Liver (tissue), 8 donors: ENCODE measurements at regions not wholly inside any gene's neighbourhood (a gene's known extent, or its start where the extent isn't known, plus 50 kb on each side); places are given as distances from the start of the nearest gene placed in this dataset.

Experiments
- DNase-seq: peaks from one replicate; pipeline ENCODE4 v3.0.0-alpha.2; 2017; ENCODE audit warnings: low spot score
- H3K27ac ChIP-seq, 2 donors: one replicate each; pipeline ENCODE4 v1.7.0; 2013; ENCODE audit warnings: inconsistent platforms in 2 of 2, low read length in 2 of 2, control low read depth in 1 of 2, low read depth in 1 of 2, mild to moderate bottlenecking in 1 of 2
- H3K27me3 ChIP-seq, 4 donors: one replicate each; pipeline versions ENCODE4 v1.6.1 to v1.7.0; 2013; ENCODE audit warnings: low read length in 3 of 4, inconsistent platforms in 1 of 4, mild to moderate bottlenecking in 1 of 4, moderate library complexity in 1 of 4; ENCODE audit not compliant: control insufficient read depth in 4 of 4, insufficient read depth in 4 of 4
- H3K36me3 ChIP-seq, 4 donors: one replicate each; pipeline versions ENCODE4 v1.6.1 to v1.7.0; 2013; ENCODE audit warnings: low read length in 3 of 4, mild to moderate bottlenecking in 3 of 4, low read depth in 1 of 4, moderate library complexity in 1 of 4; ENCODE audit not compliant: control insufficient read depth in 4 of 4, insufficient read depth in 3 of 4
- H3K4me1 ChIP-seq, 4 donors: one replicate each; pipeline versions ENCODE4 v1.6.1 to v1.7.0; 2013; ENCODE audit warnings: low read length in 3 of 4, mild to moderate bottlenecking in 3 of 4, moderate library complexity in 1 of 4; ENCODE audit not compliant: control insufficient read depth in 4 of 4, insufficient read depth in 4 of 4
- H3K4me3 ChIP-seq, 3 donors: one replicate each; pipeline versions ENCODE4 v1.6.1 to v1.7.0; 2013; ENCODE audit warnings: low read length in 3 of 3, control low read depth in 1 of 3, low read depth in 1 of 3, mild to moderate bottlenecking in 1 of 3
- H3K9ac ChIP-seq, 2 donors: one replicate each; pipeline ENCODE4 v1.7.0; 2013; ENCODE audit warnings: low read length in 2 of 2, mild to moderate bottlenecking in 2 of 2, moderate library complexity in 2 of 2, control low read depth in 1 of 2, low read depth in 1 of 2
- H3K9me3 ChIP-seq, 4 donors: one replicate each; pipeline versions ENCODE4 v1.6.1 to v1.7.0; 2013; ENCODE audit warnings: low read length in 3 of 4; ENCODE audit not compliant: control insufficient read depth in 4 of 4
- ATF3 ChIP-seq: IDR thresholded peaks from 2 replicates; pipeline ENCODE4 v1.6.1; 2016; ENCODE audit warnings: antibody characterized with exemption
- CTCF ChIP-seq: fragments of 150-350 bp; IDR thresholded peaks from 2 replicates; pipeline ENCODE4 v1.5.1; 2017; ENCODE audit warnings: improper control_type of control experiment, low read depth, low read length; ENCODE audit not compliant: missing input control
- EGR1 ChIP-seq, 2 donors: IDR thresholded peaks; 2 replicates each; pipeline ENCODE4 v1.6.1; 2016 to 2018; ENCODE audit warnings: antibody characterized with exemption in 2 of 2, low read depth in 2 of 2
- FOXA1 ChIP-seq: IDR thresholded peaks from 2 replicates; pipeline ENCODE4 v1.6.1; 2016; ENCODE audit warnings: antibody characterized with exemption
- FOXA2 ChIP-seq: IDR thresholded peaks from 2 replicates; pipeline ENCODE4 v1.6.1; 2016; ENCODE audit warnings: antibody characterized with exemption
- GABPA ChIP-seq, 2 donors: IDR thresholded peaks in 1 of 2; conservative IDR thresholded peaks in 1 of 2; 2 replicates each; pipeline ENCODE4 v1.6.1; 2016; ENCODE audit warnings: antibody characterized with exemption in 2 of 2, mild to moderate bottlenecking in 1 of 2, moderate library complexity in 1 of 2
- HNF4A ChIP-seq, 2 donors: conservative IDR thresholded peaks; 2 replicates each; pipeline ENCODE4 v1.6.1; 2016; ENCODE audit warnings: antibody characterized with exemption in 2 of 2, mild to moderate bottlenecking in 2 of 2
- HNF4G ChIP-seq: IDR thresholded peaks from 2 replicates; pipeline ENCODE4 v1.6.1; 2016; ENCODE audit warnings: antibody characterized with exemption
- JUND ChIP-seq, 2 donors: IDR thresholded peaks; 2 replicates each; pipeline ENCODE4 v1.6.1; 2016; ENCODE audit warnings: antibody characterized with exemption in 2 of 2
- MAX ChIP-seq: IDR thresholded peaks from 2 replicates; pipeline ENCODE4 v1.6.1; 2016; ENCODE audit warnings: antibody characterized with exemption
- NR2F2 ChIP-seq: IDR thresholded peaks from 2 replicates; pipeline ENCODE4 v1.6.1; 2016; ENCODE audit warnings: antibody characterized with exemption
- REST ChIP-seq: IDR thresholded peaks from 2 replicates; pipeline ENCODE4 v1.6.1; 2016; ENCODE audit warnings: antibody characterized with exemption, mild to moderate bottlenecking
- RXRA ChIP-seq, 2 donors: IDR thresholded peaks; 2 replicates each; pipeline ENCODE4 v1.6.1; 2017 to 2018; ENCODE audit warnings: antibody characterized with exemption in 2 of 2, mild to moderate bottlenecking in 1 of 2
- TAF1 ChIP-seq: conservative IDR thresholded peaks from 2 replicates; pipeline ENCODE4 v1.6.1; 2016; ENCODE audit warnings: antibody characterized with exemption, mild to moderate bottlenecking
- YY1 ChIP-seq: IDR thresholded peaks from 2 replicates; pipeline ENCODE4 v1.6.1; 2016; ENCODE audit warnings: antibody characterized with exemption, mild to moderate bottlenecking
- ZBTB33 ChIP-seq: IDR thresholded peaks from 2 replicates; pipeline ENCODE4 v1.6.1; 2016; ENCODE audit warnings: antibody characterized with exemption
- whole genome bisulfite sequencing: extraction: QIAGEN DNeasy Blood & Tissue Kit; methylation state at CpG from one replicate; pipeline ENCODE4 v1.1.7; 2013; 5-methylcytosine and 5-hydroxymethylcytosine counted together
- donor health status: healthy.
- donor health status: healthy.
- donor health status: healthy.
- donor health status: healthy.
- donor health status: healthy.

- TF ChIP-seq REST: no peak
- TF ChIP-seq MAX: no peak
- TF ChIP-seq FOXA2: no peak
- TF ChIP-seq ATF3: no peak
Observed at GRCh38 chr12:105955976-105956375, 182.8 kb downstream of the NUAK1 start (continued).

GRCh38 chr12:105956662-105957457 lies 181.9 kb downstream of the NUAK1 start:
- no peak for DNase-seq
- H3K27ac ChIP-seq: no peak overlapping the region
- H3K9me3 ChIP-seq: no peaks in the 10 kb centered on the region
- 81% methylated on average over 2 of the region's 2 CpGs for WGBS
- no peak overlapping the region for H3K4me3 ChIP-seq
- no peaks in the 10 kb centered on the region for H3K27me3 ChIP-seq
- no peak overlapping the region for H3K9ac ChIP-seq
- no peaks in the 10 kb centered on the region for H3K4me1 ChIP-seq
- H3K36me3 ChIP-seq: no peaks in the 10 kb centered on the region
- TF ChIP-seq YY1 (no peak), JUND (IDR thresholded peaks at IDR 0.05) (no peak), FOXA2 (no peak), GABPA (IDR thresholded peaks at IDR 0.05 in 1 of 2, conservative IDR thresholded peaks at IDR 0.05 in 1 of 2) (no peak), HNF4A (conservative IDR thresholded peaks at IDR 0.05) (no peak), ATF3 (no peak), HNF4G (no peak), ZBTB33 (no peak), REST (no peak), FOXA1 (no peak), CTCF (no peak), EGR1 (IDR thresholded peaks at IDR 0.05; ENCODE audit: low read depth in 2 of 2) (no peak), NR2F2 (no peak), TAF1 (no peak), MAX (no peak), RXRA (IDR thresholded peaks at IDR 0.05) (no peak)
